ENCODE measurements at regions not wholly inside any gene's neighbourhood (a gene's known extent, or its start where the extent isn't known, plus 50 kb on each side); places are given as distances from the start of the nearest gene placed in this dataset.

DNA sequence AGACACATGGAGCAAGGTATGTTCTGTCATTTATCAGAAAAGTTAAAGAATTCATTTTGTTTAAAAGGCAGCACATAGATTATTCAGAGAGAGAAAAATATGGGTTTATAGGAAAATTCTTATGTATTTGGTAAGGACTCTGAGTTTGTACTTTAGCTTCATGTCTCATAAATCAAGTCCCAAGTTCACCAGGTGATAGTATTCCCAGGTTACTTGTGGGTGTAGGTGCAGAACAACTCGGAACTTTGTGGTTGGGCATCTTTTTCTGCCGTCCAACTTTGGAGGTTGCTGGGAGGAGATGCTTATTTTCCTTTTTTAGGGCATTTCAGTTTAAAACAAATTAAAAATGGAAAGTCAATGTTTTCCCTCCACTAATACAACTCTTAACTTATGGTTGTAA, 269.8 kb upstream of the DMRT1 start:
- Histone ChIP-seq H3K79me2 (ENCODE audit: control insufficient read depth in 1 of 2, insufficient read depth in 2 of 2, low read length in 2 of 2) (peaks cover 0 to 40% of the 10 kb centered on the region in 2 experiments; a peak in 2 of 4 replicates), H3K23ac (ENCODE audit: insufficient read length) (no peak overlapping the region), H3K4me2 (ENCODE audit: insufficient read depth in 1 of 2, low read depth in 2 of 2, low read length in 2 of 2) (no peak overlapping the region), H3K14ac (ENCODE audit: insufficient read length) (no peak overlapping the region), H3K79me1 (ENCODE audit: low read depth, low read length) (no peaks in the 10 kb centered on the region; the same call in 1 of the 2 replicates), H2BK12ac (ENCODE audit: low read depth, low read length) (no peak overlapping the region), H3K4me1 (replicated peaks in 1 of 4; ENCODE audit: control insufficient read depth in 3 of 4, insufficient read depth in 4 of 4, low read length in 3 of 4) (peaks cover 3 to 8% (median 6%) of the 10 kb centered on the region in 4 experiments; a peak in 4 of 7 replicates), H3K23me2 (ENCODE audit: low read depth, low read length) (no peaks in the 10 kb centered on the region), H2BK20ac (ENCODE audit: low read length) (no peak overlapping the region), H3K18ac (ENCODE audit: extremely low read depth, low read length) (no peak overlapping the region), H3K36me3 (ENCODE audit: control insufficient read depth in 2 of 4, insufficient read depth in 4 of 4, low read length in 3 of 4) (no peaks in the 10 kb centered on the region; a peak in 1 of 8 replicates), H3K56ac (replicated peaks; ENCODE audit: insufficient read length, low read depth, low read length) (no peak overlapping the region), H4K8ac (ENCODE audit: extremely low read depth, insufficient read depth, low read length) (no peak overlapping the region), H3K9ac (replicated peaks in 1 of 4; ENCODE audit: extremely low read depth in 1 of 4, low read depth in 3 of 4, low read length in 3 of 4) (no peak overlapping the region), H2AK5ac (ENCODE audit: low read depth, low read length) (no peak overlapping the region), H3K27me3 (replicated peaks in 1 of 4; ENCODE audit: control insufficient read depth in 3 of 4, extremely low read depth in 1 of 4, insufficient read depth in 3 of 4, low read length in 3 of 4) (no peaks in the 10 kb centered on the region), H2BK120ac (replicated peaks; ENCODE audit: low read depth, low read length) (no peak overlapping the region), H4K5ac (ENCODE audit: insufficient read length, low read depth, low read length) (no peak overlapping the region), H3K27ac (ENCODE audit: low read depth, low read length) (no peak overlapping the region), H2BK15ac (ENCODE audit: low read length) (no peak overlapping the region), H2BK5ac (ENCODE audit: low read depth, low read length) (no peak overlapping the region), H3K9me3 (ENCODE audit: insufficient read depth in 2 of 2, low read depth in 1 of 2, low read length in 1 of 2) (0 out of 4 replicates have a peak, but pooled peaks cover 0 to under 1% of the 10 kb centered on the region in 2 experiments), H3K4me3 (ENCODE audit: extremely low read depth in 1 of 4, insufficient read depth in 2 of 4, low read depth in 3 of 4, low read length in 4 of 4) (no peak overlapping the region), H2AFZ (ENCODE audit: low read length) (no peak overlapping the region), H3K4ac (replicated peaks; ENCODE audit: insufficient read length, low read depth, low read length) (no peak overlapping the region), H4K20me1 (replicated peaks in 1 of 2; ENCODE audit: control insufficient read depth in 1 of 2, insufficient read depth in 2 of 2, low read length in 2 of 2) (peaks cover 0 to 1% of the 10 kb centered on the region in 2 experiments), H4K91ac (replicated peaks; ENCODE audit: insufficient read length, low read length) (no peak overlapping the region)
- FAIRE-seq, result no peak
- TF ChIP-seq, protein P1, sequence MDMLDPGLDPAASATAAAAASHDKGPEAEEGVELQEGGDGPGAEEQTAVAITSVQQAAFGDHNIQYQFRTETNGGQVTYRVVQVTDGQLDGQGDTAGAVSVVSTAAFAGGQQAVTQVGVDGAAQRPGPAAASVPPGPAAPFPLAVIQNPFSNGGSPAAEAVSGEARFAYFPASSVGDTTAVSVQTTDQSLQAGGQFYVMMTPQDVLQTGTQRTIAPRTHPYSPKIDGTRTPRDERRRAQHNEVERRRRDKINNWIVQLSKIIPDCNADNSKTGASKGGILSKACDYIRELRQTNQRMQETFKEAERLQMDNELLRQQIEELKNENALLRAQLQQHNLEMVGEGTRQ (IDR thresholded peaks at IDR 0.05; ENCODE audit: low read length), result no peak
- TF ChIP-seq CHD1 (IDR thresholded peaks at IDR 0.05; ENCODE audit: low read depth, low read length) (no peak), SP1 (IDR thresholded peaks at IDR 0.05; ENCODE audit: low read depth, low read length) (no peak)
- ChIA-PET POLR2A (ENCODE audit: partially characterized antibody) (no interaction called here), CTCF (ENCODE audit: partially characterized antibody) (interaction anchor here (0.8 to 1.2 kb wide), 3 partner anchors 13 to 184 kb away, joined by 3 read pairs; no protein-coding TSS in a partner anchor)
- 90% methylated on average over 2 of the region's 2 CpGs; no CpG with 5 or more reads in 1 of the 2 experiments for WGBS, 2 experiments (ENCODE audit: extremely low coverage in 1 of 2, insufficient coverage in 1 of 2, insufficient read length in 1 of 2, insufficient replicate concordance in 2 of 2, low coverage in 1 of 2, low lambda C conversion rate in 2 of 2, missing lambda C conversion rate in 1 of 2)
- no peak for DNase-seq (ENCODE audit: low read depth in 1 of 2, low spot score in 2 of 2)

Measured in H1 (cell line).